Activated naive CD8-positive, alpha-beta T cell treated with anti-CD3 and anti-CD28 coated beads, Interleukin-2, amount 50 U/mL, for 24 hours (primary cell): ENCODE measurements at regions not wholly inside any gene's neighbourhood (a gene's known extent, or its start where the extent isn't known, plus 50 kb on each side); places are given as distances from the start of the nearest gene placed in this dataset.

Experiments used
- ATAC-seq: fragments of 150-1000 bp; cut with Tn5 transposase; one replicate; pipeline ENCODE4 v1.10.0; 2021
- DNase-seq: peaks from one replicate; pipeline ENCODE4 v3.0.0; 2021
- H3K27ac Mint-ChIP-seq: one replicate; pipeline ENCODE4 v1.8.0; 2021; ENCODE audit warnings: mild to moderate bottlenecking, mixed read lengths
- H3K27me3 Mint-ChIP-seq: one replicate; pipeline ENCODE4 v1.8.0; 2021; ENCODE audit warnings: mixed read lengths
- H3K36me3 Mint-ChIP-seq: one replicate; pipeline ENCODE4 v1.8.0; 2021; ENCODE audit warnings: low read depth, mixed read lengths
- H3K4me1 Mint-ChIP-seq: one replicate; pipeline ENCODE4 v1.8.0; 2021; ENCODE audit warnings: mixed read lengths
- H3K4me3 Mint-ChIP-seq: one replicate; pipeline ENCODE4 v1.8.0; 2021; ENCODE audit warnings: mild to moderate bottlenecking, moderate library complexity, mixed read lengths
- H3K9me3 Mint-ChIP-seq: one replicate; pipeline ENCODE4 v1.8.0; 2021; ENCODE audit warnings: mixed read lengths

DNA sequence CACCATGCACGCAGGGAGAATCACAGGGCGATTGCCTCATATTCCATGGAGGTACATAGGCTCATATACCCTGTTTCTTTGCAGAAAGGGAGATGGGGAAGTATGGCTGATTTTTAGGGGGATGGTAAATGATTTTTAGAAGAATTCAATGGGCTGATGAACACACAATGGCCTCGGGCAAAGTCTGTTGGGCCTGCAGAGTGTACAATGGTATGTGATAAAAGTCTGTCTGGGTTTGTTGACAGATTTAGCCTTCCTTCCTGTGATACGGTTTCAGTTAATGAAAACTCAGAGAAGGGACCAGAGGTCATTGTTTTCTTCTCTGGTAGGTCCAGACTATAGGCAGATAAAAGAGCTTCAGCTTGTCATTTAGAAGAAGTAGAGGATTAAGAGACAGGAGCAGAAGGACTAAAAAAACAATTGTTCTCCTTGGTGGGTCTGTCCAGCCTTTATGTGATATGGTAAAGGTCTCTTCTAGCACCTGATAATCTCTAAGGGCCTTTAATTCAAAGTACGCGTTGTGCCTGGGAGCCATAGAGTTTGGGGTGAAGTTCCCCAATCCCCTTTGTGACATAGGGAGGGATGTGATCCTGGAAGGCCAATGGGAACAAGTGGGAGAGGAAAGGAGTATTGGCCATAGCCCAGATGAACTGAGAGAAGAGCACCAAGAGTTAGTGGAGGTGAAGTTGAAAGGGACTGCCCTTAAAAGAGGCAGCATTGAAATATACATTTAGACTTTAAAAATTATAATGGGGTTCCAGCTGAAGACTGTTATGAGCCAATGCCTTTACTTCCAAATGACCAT, 107.5 kb upstream of the SERPINE2 start:
- Mint-ChIP-seq H3K9me3 (no peaks in the 10 kb centered on the region), H3K4me3 (no peak overlapping the region), H3K27me3 (peaks cover 3% of the 10 kb centered on the region), H3K27ac (no peak overlapping the region), H3K4me1 (no peaks in the 10 kb centered on the region), H3K36me3 (no peaks in the 10 kb centered on the region)
- DNase-seq (no peak), ATAC-seq (no peak)

DNA sequence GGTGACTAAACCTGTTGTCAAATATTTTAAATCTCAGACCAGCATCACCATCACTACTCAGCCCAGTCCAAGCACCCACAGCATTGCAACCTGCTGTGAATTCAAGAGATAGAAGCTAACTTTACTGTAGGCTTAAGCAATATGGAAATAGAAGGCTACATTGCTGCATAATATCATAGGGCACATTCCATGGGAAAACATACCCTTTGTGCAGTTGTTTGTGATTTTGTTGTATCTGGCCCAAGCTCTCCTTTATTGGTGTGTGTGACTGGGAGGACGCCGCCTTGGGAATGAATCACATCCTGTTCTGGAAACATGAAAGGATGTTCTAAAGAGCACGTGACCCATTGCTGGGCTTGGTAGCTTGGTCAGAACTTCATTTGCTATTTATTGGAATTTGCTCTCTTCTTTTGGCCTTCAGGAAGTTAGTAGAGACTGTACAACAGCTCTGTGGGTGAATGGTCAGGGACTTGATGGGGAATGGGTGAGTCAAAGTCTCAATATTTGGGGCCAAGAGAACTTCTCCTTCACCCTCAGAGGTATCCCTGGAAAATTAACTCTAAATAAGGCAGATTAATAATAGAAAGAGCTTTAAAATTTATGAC, 106.8 kb upstream of the SERPINE2 start:
- no peaks in the 10 kb centered on the region for H3K4me1 Mint-ChIP-seq
- no peaks in the 10 kb centered on the region for H3K9me3 Mint-ChIP-seq
- H3K27ac Mint-ChIP-seq: no peak overlapping the region
- no peak overlapping the region for H3K4me3 Mint-ChIP-seq
- DNase-seq (no peak), ATAC-seq (no peak)
- no peaks in the 10 kb centered on the region for H3K36me3 Mint-ChIP-seq
- peaks cover 3% of the 10 kb centered on the region for H3K27me3 Mint-ChIP-seq

DNA sequence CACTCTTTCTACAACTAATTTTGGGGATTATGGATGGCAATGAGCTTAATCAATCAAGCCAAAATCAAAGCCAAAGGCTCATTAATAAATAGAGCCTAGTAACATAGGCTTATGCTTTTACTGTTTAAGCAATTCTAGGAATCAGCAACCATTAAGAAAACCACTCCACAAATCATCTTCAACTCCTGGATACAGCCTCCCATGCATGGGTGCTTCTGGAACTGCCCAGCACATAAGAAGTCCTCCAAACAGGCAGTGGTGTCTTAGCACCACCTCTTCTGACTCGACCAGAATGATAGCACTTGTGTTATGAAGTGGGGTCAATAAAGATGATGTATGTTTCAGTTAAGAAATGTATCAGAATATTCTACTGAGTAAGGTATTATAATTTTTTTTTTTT, 104.4 kb upstream of the SERPINE2 start:
- ATAC-seq: no peak
- Mint-ChIP-seq H3K36me3 (no peaks in the 10 kb centered on the region), H3K4me3 (no peak overlapping the region), H3K4me1 (no peaks in the 10 kb centered on the region), H3K9me3 (no peaks in the 10 kb centered on the region), H3K27me3 (peaks cover 7% of the 10 kb centered on the region), H3K27ac (no peak overlapping the region)
- DNase-seq: no peak

DNA sequence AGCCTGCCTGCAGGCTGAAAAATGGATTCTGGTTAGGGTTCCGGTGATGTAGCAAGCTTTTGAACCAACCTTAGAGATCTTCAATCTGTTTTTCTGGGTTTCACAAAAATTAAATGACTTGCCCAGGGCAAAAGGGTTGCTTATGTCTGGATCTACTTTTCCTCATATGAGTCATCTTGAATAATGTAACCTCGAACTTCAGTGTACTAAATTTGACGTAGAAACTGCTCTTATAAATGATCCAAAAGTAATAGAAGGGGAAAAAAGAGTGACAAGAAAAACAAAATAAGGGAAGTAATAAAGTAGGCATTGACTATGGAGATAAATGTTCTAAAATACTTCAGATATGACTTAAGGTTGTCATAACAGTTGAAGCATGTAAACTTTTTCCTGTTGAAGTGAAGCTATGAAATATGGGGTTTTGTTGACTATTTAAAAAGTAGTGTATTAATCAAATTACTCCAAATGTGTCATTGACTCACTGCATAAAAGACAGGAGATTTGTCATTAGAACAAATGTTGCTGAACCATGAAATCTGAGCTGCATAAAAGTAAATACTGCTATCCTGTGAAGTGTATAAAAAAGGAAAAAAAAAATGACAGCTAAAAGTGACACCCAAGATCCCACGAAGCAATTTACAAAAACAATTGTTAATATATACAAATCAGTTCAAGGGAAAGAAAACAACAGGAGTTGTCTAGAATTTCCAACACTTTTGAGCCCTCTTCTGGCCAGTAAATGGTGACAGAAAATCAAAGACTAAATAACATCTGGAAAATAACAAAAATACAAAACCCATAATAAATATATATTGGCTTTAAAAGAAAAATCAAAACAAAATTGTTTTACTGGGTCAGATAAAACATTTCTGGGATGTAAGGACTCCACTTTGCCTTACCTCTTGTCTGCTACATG, 103.6 kb upstream of the SERPINE2 start:
- Mint-ChIP-seq H3K4me3 (no peak overlapping the region), H3K27me3 (peaks cover 10% of the 10 kb centered on the region), H3K27ac (no peak overlapping the region), H3K4me1 (no peaks in the 10 kb centered on the region), H3K9me3 (no peaks in the 10 kb centered on the region), H3K36me3 (no peaks in the 10 kb centered on the region)
- ATAC-seq (no peak), DNase-seq (no peak)

DNA sequence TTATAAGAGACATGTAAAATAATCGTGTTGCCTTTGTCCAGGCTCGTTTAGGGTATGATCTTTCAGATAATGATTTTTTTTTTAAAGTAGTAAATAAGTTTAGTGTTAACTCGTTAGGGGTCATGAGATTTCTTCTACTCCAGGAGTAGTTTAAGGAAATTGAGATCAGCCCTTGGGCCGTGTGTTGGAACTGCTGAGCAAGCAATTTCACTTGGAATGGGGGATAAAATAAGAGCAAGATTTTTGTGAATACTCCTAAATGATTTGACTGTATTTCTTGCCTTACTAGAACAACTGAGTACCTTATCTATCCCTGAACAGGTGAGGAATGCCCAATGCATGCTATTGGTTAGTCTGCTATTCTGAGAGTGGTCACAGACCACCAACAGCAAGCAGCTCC, 102.2 kb upstream of the SERPINE2 start:
- no peaks in the 10 kb centered on the region for H3K9me3 Mint-ChIP-seq
- H3K36me3 Mint-ChIP-seq: no peaks in the 10 kb centered on the region
- no peak overlapping the region for H3K27ac Mint-ChIP-seq
- no peaks in the 10 kb centered on the region for H3K4me1 Mint-ChIP-seq
- ATAC-seq (no peak), DNase-seq (no peak)
- peaks cover 10% of the 10 kb centered on the region for H3K27me3 Mint-ChIP-seq
- no peak overlapping the region for H3K4me3 Mint-ChIP-seq

DNA sequence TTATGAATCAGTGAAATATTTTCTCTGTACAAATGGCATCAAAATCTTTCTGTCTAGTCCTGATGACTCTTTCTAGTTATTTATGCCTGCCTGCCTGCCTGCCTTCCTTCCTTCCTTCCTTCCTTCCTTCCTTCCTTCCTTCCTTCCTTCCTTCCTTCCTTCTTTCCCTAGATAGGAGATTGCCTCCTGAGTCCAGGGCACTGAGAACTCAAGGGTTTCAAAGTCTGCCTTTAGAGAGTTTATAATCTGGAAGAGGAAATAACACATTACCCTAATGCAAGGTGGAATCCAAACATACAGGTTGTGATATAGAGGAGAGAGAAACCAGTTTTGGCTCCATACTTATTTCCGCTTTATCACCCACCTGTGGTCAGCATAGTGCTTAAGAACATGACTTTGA, 98.1 kb upstream of the SERPINE2 start:
- ATAC-seq (no peak), DNase-seq (no peak)
- peaks cover 12% of the 10 kb centered on the region for H3K27me3 Mint-ChIP-seq
- no peak overlapping the region for H3K27ac Mint-ChIP-seq
- no peak overlapping the region for H3K4me3 Mint-ChIP-seq
- H3K9me3 Mint-ChIP-seq: no peaks in the 10 kb centered on the region
- no peaks in the 10 kb centered on the region for H3K36me3 Mint-ChIP-seq
- no peaks in the 10 kb centered on the region for H3K4me1 Mint-ChIP-seq

DNA sequence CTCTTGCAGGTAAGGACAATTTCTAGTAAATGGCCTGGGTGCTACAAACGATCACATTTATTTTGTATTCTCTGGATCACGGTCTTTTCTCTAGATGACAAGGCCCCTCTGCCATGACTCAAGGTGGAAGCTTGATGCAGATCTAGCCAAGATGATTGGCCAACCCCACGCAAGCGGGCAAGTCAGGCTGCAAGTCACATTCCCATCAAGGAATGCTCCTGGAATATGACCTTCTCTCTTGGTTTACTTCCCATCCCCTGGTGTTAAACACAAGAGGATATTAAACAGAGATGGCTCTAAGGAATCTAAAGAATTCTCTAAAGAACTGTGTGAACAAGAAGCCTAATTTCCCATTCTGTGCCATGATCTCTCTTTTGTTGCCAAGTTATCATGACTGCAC, 97.3 kb upstream of the SERPINE2 start:
- no peaks in the 10 kb centered on the region for H3K36me3 Mint-ChIP-seq
- ATAC-seq (no peak), DNase-seq (no peak)
- H3K4me3 Mint-ChIP-seq: no peak overlapping the region
- no peak overlapping the region for H3K27ac Mint-ChIP-seq
- no peaks in the 10 kb centered on the region for H3K9me3 Mint-ChIP-seq
- no peaks in the 10 kb centered on the region for H3K4me1 Mint-ChIP-seq
- H3K27me3 Mint-ChIP-seq: peaks cover 15% of the 10 kb centered on the region

DNA sequence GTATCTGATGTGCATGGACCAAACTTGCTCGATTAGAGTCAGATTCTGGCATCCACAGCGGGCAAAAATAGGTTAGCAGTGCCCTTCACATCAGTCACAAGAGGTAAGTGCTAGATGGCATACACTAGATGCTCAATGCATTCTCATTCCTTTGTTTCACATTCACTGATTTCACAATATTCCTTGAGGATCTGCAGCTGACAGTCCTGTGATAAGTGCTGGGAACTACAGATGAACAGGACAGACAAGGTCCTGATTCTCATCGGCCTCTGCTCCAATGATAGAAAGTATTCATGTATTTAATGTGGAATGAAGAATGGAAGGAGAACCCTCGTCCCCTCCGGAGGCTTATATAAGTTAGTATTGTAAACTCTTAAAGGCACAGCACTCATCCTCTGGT, 96.8 kb upstream of the SERPINE2 start:
- H3K4me3 Mint-ChIP-seq: no peak overlapping the region
- H3K27me3 Mint-ChIP-seq: peaks cover 15% of the 10 kb centered on the region
- ATAC-seq (no peak), DNase-seq (no peak)
- H3K9me3 Mint-ChIP-seq: no peaks in the 10 kb centered on the region
- H3K27ac Mint-ChIP-seq: no peak overlapping the region
- no peaks in the 10 kb centered on the region for H3K36me3 Mint-ChIP-seq
- H3K4me1 Mint-ChIP-seq: no peaks in the 10 kb centered on the region

DNA sequence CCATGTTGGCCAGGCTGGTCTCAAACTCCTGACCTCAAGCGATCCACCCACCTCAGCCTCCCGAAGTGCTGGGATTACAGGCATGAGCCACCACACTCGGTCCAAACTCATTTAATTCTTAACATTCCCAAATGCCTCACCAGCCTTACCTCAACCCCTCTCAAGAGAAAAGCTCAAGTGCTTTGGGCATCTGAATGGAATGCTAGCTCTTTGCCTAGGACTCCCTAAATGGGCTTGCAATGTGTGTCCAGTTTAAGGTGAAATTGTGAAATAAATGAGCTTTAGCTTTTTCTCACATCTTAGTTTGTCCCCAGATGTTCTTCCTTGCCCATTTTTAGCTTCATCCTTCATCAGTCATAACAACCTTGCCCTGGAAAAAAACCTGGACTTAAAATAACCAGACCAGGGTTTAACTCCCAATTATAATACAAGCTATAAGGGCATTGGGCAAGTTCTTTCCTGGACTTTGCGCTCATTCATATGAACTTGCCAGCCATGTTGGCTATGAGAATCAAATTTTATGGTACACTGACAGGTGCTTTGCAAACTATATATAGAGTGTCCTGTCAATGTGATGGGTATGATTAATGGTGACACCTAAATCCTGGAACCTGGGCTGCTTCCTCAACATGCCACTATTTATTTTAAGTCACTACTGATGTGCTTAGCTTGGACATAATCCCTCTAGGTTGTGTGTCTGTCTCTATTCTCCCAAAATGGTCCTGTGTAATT, 95.1 kb upstream of the SERPINE2 start:
- DNase-seq (no peak), ATAC-seq (no peak)
- Mint-ChIP-seq H3K9me3 (no peaks in the 10 kb centered on the region), H3K4me3 (no peak overlapping the region), H3K36me3 (no peaks in the 10 kb centered on the region), H3K27me3 (peaks cover 11% of the 10 kb centered on the region), H3K4me1 (no peaks in the 10 kb centered on the region), H3K27ac (no peak overlapping the region)

DNA sequence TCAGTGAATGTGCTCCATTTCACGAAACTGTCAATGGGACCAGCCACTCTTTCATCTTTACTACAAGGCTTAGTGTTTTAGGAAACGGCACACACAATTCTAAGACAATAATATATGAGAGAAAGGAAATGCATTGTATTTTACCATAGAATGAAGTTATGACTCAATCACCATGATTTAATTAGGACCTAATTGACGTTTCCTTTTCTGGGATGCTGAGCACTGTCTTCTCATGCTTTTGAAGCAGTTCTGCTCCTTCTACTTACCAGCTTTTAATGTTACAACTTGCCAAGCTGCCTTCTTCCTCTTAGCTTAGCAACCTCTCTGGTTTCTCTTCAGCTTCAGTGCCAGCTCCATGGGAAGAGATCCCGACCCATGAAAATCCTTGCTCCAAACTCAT, 94.3 kb upstream of the SERPINE2 start:
- Mint-ChIP-seq H3K9me3 (no peaks in the 10 kb centered on the region), H3K4me1 (no peaks in the 10 kb centered on the region), H3K4me3 (no peak overlapping the region), H3K36me3 (no peaks in the 10 kb centered on the region), H3K27ac (no peak overlapping the region), H3K27me3 (peaks cover 11% of the 10 kb centered on the region)
- DNase-seq (no peak), ATAC-seq (no peak)

DNA sequence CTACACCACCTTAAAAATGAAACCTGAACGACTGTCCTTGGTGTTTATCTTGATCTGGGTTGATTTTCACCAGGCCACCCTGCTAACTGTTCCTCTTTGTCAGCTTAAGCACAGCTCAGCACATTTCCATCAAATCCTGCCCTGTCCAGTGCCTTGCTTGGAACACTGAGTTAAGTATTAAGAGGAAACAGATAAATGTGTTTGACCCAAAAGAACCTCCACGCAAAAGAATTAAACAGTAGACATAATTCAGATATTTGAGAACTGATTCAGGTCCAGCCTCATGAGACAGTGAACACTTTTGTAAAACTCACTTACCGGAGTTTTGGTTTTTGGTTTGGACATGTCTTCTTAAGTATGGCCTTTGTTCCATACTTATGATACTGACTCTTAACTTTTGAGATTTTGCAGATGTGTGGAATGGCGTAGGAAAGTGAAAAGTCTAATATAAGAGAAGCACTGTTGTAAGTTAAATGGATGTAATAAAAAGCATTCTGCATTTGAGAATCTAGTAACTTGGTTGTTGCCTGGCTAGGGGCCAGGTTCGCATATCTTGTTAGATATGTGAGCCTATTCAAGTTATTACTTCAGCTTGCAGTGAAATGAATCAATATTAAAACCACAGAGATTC, 88.9 kb upstream of the SERPINE2 start:
- Mint-ChIP-seq H3K9me3 (no peaks in the 10 kb centered on the region), H3K4me3 (no peak overlapping the region), H3K4me1 (no peaks in the 10 kb centered on the region), H3K27me3 (peaks cover 15% of the 10 kb centered on the region), H3K27ac (no peak overlapping the region), H3K36me3 (no peaks in the 10 kb centered on the region)
- no peak for ATAC-seq
- no peak for DNase-seq

DNA sequence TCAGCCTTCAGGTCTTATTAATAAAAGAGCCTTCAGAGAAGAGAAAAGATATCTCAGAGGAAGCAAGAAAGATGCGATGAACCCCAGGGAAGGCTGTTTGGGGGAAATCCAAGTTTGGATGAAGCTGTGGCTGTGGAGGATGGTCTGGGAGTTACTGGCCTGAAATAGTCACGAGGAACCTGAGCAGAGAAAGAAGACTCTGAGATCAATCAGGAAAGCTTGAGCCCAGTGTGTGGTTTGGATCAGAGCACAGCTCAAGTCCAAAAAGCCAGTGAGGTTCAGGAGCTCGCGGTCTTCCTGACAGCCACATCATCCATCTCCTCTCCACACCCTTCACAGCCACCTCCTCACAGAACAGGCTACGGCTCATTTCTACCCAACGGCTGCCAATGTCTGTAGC, 87.4 kb upstream of the SERPINE2 start:
- Mint-ChIP-seq H3K9me3 (no peaks in the 10 kb centered on the region), H3K4me3 (no peak overlapping the region)

DNA sequence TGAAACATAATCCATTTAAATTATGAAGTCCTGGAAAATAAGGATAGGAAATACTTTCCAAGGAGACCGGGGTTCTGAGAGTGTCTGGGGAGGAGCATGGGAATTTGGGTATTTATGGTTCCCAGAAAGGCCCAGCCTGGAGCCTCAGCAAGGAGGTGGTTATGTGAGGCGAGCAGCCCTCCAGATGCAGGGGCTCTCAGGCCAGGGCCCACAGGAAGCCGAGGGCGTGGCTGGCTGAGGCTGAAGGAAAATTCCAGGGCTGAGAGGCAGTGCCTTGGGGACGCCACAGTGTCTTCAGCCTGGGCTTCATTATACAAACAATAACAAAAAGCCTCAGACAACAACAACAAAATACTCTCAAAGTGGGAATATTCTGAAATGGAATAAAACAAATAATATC, 86.9 kb upstream of the SERPINE2 start:
- no peak overlapping the region for H3K27ac Mint-ChIP-seq
- no peaks in the 10 kb centered on the region for H3K4me1 Mint-ChIP-seq
- no peak for ATAC-seq
- H3K36me3 Mint-ChIP-seq: no peaks in the 10 kb centered on the region
- H3K4me3 Mint-ChIP-seq: no peak overlapping the region
- H3K9me3 Mint-ChIP-seq: no peaks in the 10 kb centered on the region
- peaks cover 6% of the 10 kb centered on the region for H3K27me3 Mint-ChIP-seq
- DNase-seq: no peak

More for the DNA sequence above, 87.4 kb upstream of the SERPINE2 start:
- ATAC-seq (no peak), DNase-seq (no peak)
- Mint-ChIP-seq H3K27ac (no peak overlapping the region), H3K36me3 (no peaks in the 10 kb centered on the region), H3K27me3 (peaks cover 6% of the 10 kb centered on the region), H3K4me1 (no peaks in the 10 kb centered on the region)

DNA sequence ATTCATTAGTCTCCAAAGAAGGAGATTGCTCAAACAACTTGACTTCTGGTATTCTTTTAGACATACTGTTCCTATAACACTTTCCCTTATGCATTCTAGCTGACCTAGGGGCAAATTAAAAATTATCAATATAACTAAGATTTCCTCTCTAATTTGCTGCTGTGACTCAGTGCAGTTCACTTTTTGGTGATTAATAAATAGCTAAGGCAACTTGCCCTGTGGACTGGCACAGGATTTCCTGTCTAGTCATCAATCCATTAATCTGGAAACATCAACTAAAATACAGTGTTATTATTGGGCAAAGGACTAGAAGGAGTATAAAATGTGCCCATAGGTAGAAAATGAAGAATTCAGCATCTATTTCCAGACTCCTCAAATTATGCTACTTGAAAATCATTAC, 83.5 kb upstream of the SERPINE2 start:
- Mint-ChIP-seq H3K27me3 (peaks cover 9% of the 10 kb centered on the region), H3K4me1 (no peaks in the 10 kb centered on the region), H3K4me3 (no peak overlapping the region), H3K9me3 (peaks cover 10% of the 10 kb centered on the region), H3K27ac (no peak overlapping the region), H3K36me3 (no peaks in the 10 kb centered on the region)
- no peak for ATAC-seq
- DNase-seq: no peak
